CD8-positive, alpha-beta memory T cell (primary cell): ENCODE measurements at regions not wholly inside any gene's neighbourhood (a gene's known extent, or its start where the extent isn't known, plus 50 kb on each side); places are given as distances from the start of the nearest gene placed in this dataset.

ENCODE experiments used
- CTCF ChIA-PET: fragments of 350-600 bp; sonication (Branson Sonifier 250); formaldehyde crosslinking; loops from one replicate; lab custom pipeline; 2021; ENCODE audit warnings: antibody characterized with exemption; lab: Charles Lee
- POLR2A ChIA-PET: fragments of 350-600 bp; sonication (Branson Sonifier 250); formaldehyde crosslinking; loops from one replicate; lab custom pipeline; 2021; ENCODE audit warnings: antibody characterized with exemption; lab: Charles Lee
- DNase-seq, 5 donors: peaks; one replicate each; pipeline versions ENCODE4 v3.0.0 to v3.0.0-alpha.2; 2020 to 2022; ENCODE audit warnings: mixed read lengths in 1 of 5
- H3K27ac ChIP-seq: one replicate; pipeline ENCODE4 v1.7.0; 2013; ENCODE audit warnings: low read depth, mild to moderate bottlenecking, low read length, moderate library complexity
- H3K27me3 ChIP-seq: 2 replicates; pipeline ENCODE4 v1.7.0; 2013; ENCODE audit warnings: low read length, mild to moderate bottlenecking; ENCODE audit not compliant: insufficient read depth, poor library complexity, severe bottlenecking
- H3K36me3 ChIP-seq: 2 replicates; pipeline ENCODE4 v1.7.0; 2013; ENCODE audit warnings: mild to moderate bottlenecking, low read length, moderate library complexity; ENCODE audit not compliant: insufficient read depth
- H3K4me1 ChIP-seq: 2 replicates; pipeline ENCODE4 v1.7.0; 2013; ENCODE audit warnings: mild to moderate bottlenecking, low read length, moderate library complexity; ENCODE audit not compliant: insufficient read depth
- H3K4me3 ChIP-seq: 2 replicates; pipeline ENCODE4 v1.7.0; 2013; ENCODE audit warnings: mild to moderate bottlenecking, low read length
- H3K9me3 ChIP-seq: 2 replicates; pipeline ENCODE4 v1.7.0; 2013; ENCODE audit warnings: mild to moderate bottlenecking, low read length
- H3K27ac Mint-ChIP-seq, 8 donors: one replicate each; pipeline ENCODE4 v1.8.0; 2020 to 2021; ENCODE audit warnings: mixed read lengths in 8 of 8, mild to moderate bottlenecking in 6 of 8, inconsistent platforms in 3 of 8, moderate library complexity in 3 of 8
- H3K27me3 Mint-ChIP-seq, 2 donors: one replicate each; pipeline ENCODE4 v1.8.0; 2020 to 2021; ENCODE audit warnings: mixed read lengths in 2 of 2, mild to moderate bottlenecking in 1 of 2, moderate library complexity in 1 of 2
- H3K36me3 Mint-ChIP-seq, 3 donors: one replicate each; pipeline ENCODE4 v1.8.0; 2020 to 2021; ENCODE audit warnings: mixed read lengths in 3 of 3, inconsistent platforms in 1 of 3, mild to moderate bottlenecking in 1 of 3
- H3K4me1 Mint-ChIP-seq, 3 donors: one replicate each; pipeline ENCODE4 v1.8.0; 2020 to 2021; ENCODE audit warnings: mixed read lengths in 3 of 3, inconsistent platforms in 1 of 3, mild to moderate bottlenecking in 1 of 3
- H3K4me3 Mint-ChIP-seq, 7 donors: one replicate each; pipeline ENCODE4 v1.8.0; 2020 to 2021; ENCODE audit warnings: mixed read lengths in 7 of 7, mild to moderate bottlenecking in 6 of 7, moderate library complexity in 4 of 7, inconsistent platforms in 2 of 7
- H3K9me3 Mint-ChIP-seq, 5 donors: one replicate each; pipeline ENCODE4 v1.8.0; 2020 to 2022; ENCODE audit warnings: mixed read lengths in 5 of 5, mild to moderate bottlenecking in 3 of 5, moderate library complexity in 2 of 5, inconsistent platforms in 1 of 5

DNA sequence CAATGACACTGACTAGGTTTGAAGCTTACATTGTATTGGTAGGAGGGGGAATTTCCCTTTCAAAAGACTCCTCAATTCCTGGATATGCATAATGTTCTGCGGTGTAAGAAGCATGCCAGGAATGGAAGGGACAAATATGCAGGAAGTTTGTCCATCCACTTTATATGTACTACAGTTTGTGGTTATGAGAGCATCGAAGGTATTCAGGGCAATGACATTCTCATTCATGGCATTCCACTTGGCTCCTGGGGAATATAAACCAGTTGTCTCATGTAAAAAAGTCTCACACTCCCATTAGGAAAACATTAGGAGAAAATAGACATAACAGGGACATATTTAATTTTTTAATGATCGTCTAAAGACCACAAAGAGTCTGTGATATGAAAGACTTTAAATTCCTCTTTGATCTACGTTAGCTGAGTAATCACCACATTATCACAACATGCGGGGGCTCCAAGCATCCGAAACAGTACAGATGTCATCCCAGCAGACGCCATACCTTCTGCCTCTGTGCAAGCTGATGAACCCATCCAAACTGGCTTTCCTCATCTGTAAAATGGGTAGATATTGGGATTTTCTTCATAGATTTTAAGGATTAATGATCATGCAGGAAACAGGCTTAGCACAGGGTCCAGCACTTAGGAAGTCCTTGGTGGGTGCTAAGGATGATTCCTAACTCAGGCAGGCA lies 675.3 kb downstream of the INHBA start:
- Mint-ChIP-seq H3K4me1 (no peaks in the 10 kb centered on the region), H3K4me3 (no peak overlapping the region), H3K27ac (no peak overlapping the region), H3K9me3 (peaks cover 2 to 16% (median 11%) of the 10 kb centered on the region in 5 donors), H3K27me3 (no peaks in the 10 kb centered on the region), H3K36me3 (no peaks in the 10 kb centered on the region)
- Histone ChIP-seq H3K27me3 (no peaks in the 10 kb centered on the region), H3K4me1 (no peaks in the 10 kb centered on the region), H3K4me3 (no peak overlapping the region), H3K9me3 (no peaks in the 10 kb centered on the region), H3K27ac (no peak overlapping the region), H3K36me3 (no peaks in the 10 kb centered on the region)
- CTCF ChIA-PET: no interaction called here
- no peak for DNase-seq
- POLR2A ChIA-PET: no interaction called here

DNA sequence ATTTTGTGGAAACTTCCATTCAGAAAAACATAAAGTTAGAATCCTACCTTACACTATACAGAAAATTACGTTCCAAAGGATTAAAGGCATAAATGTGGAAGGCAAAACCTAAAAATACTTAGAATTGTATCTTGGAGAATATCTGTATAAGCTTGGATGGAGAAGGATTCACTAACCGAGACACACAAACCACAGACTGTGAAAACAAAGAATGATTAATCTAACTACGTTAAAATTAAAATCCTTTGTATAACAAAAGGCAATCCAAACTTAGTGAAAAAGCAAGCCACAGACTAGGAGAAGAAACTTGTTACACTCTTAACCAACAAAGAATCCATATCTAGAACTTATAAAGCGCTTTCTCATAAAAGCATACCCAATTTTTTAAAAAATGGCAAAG lies 678.8 kb downstream of the INHBA start:
- Histone ChIP-seq H3K36me3 (no peaks in the 10 kb centered on the region), H3K27me3 (no peaks in the 10 kb centered on the region), H3K4me1 (no peaks in the 10 kb centered on the region), H3K4me3 (no peak overlapping the region), H3K27ac (no peak overlapping the region), H3K9me3 (no peaks in the 10 kb centered on the region)
- Mint-ChIP-seq H3K4me1 (no peaks in the 10 kb centered on the region), H3K4me3 (no peak overlapping the region), H3K27ac (no peak overlapping the region), H3K9me3 (peaks cover 0 to 18% (median 5%) of the 10 kb centered on the region in 5 donors), H3K27me3 (no peaks in the 10 kb centered on the region), H3K36me3 (no peaks in the 10 kb centered on the region)
- CTCF ChIA-PET: no interaction called here
- DNase-seq: no peak
- POLR2A ChIA-PET: no interaction called here

DNA sequence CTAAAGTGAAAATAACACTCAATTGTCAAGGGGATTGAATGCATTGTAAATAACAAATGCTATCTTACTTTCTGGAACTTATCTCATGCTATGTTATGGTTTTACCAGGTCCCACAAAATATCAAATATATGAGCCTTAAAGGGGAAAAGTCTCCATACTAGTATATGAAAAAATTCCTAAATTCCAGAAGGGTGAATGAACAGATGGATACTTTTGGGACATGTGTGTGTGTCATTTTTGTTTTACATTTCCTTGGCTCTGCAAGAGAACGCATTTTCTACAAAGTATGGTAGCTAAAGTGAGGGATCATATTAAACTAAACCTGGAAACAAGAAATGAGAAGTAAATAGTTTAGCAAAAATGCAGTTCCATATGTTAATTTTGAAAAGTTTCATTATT lies 682.8 kb downstream of the INHBA start:
- no peak overlapping the region for H3K27ac ChIP-seq
- H3K4me3 Mint-ChIP-seq: no peak overlapping the region
- H3K27me3 Mint-ChIP-seq: no peaks in the 10 kb centered on the region
- no peak for DNase-seq
- H3K27ac Mint-ChIP-seq: no peak overlapping the region
- CTCF ChIA-PET: no interaction called here
- peaks cover 0 to 19% (median 5%) of the 10 kb centered on the region in 5 donors for H3K9me3 Mint-ChIP-seq
- no peaks in the 10 kb centered on the region for H3K4me1 ChIP-seq
- H3K4me1 Mint-ChIP-seq: no peaks in the 10 kb centered on the region
- no peaks in the 10 kb centered on the region for H3K27me3 ChIP-seq
- POLR2A ChIA-PET: no interaction called here
- no peak overlapping the region for H3K4me3 ChIP-seq
- H3K36me3 ChIP-seq: no peaks in the 10 kb centered on the region
- H3K9me3 ChIP-seq: no peaks in the 10 kb centered on the region
- H3K36me3 Mint-ChIP-seq: no peaks in the 10 kb centered on the region

DNA sequence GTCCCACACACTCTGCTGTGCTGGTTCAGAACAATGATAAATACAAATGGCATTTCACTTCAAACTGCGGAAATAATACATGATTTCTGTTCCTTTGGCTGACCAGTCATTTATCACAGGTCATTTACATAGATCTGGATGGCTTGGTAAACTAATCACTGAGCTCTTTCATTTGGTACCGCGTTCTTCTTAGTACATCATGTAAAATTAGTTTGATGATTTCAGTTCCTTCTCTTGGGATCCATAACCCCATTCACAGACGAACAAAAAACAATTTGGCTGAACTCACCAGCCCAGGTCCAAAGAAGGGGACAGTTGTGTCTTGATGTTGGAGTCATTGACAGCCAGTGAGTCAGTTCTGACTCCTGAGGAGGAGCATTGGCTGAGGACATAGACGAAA lies 689.8 kb downstream of the INHBA start:
- Histone ChIP-seq H3K36me3 (no peaks in the 10 kb centered on the region), H3K4me3 (no peak overlapping the region), H3K27me3 (no peaks in the 10 kb centered on the region), H3K9me3 (no peaks in the 10 kb centered on the region), H3K27ac (no peak overlapping the region), H3K4me1 (no peaks in the 10 kb centered on the region)
- Mint-ChIP-seq H3K27ac (no peak overlapping the region), H3K27me3 (peaks cover 0 to 1% of the 10 kb centered on the region in 2 donors), H3K4me1 (no peaks in the 10 kb centered on the region), H3K4me3 (no peak overlapping the region), H3K36me3 (no peaks in the 10 kb centered on the region), H3K9me3 (peaks cover 2 to 21% (median 11%) of the 10 kb centered on the region in 5 donors)
- POLR2A ChIA-PET: no interaction called here
- CTCF ChIA-PET: no interaction called here
- no peak for DNase-seq

DNA sequence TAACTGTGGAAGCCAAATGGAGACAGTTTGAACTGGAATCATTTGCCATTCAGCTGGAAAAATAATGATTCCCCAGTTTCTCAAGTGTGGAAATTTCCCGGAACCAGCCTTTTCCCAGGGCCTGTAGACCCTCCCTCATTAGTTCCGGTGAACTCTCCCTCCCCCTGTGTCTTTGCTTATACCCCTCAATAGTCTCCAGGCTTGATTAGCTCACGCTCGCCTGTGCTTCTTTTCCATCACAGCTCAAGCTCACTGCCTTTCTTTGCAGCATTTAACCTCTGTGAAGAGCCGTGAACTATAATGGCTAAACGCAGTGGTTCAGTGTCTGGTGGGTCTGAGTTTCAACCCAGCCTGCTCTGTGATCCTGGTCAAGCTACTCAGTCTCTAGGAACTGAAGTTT lies 690.8 kb downstream of the INHBA start:
- Mint-ChIP-seq H3K9me3 (peaks cover 2 to 22% (median 15%) of the 10 kb centered on the region in 5 donors), H3K36me3 (no peaks in the 10 kb centered on the region), H3K4me1 (no peaks in the 10 kb centered on the region), H3K27ac (no peak overlapping the region), H3K27me3 (peaks cover 0 to 1% of the 10 kb centered on the region in 2 donors), H3K4me3 (no peak overlapping the region)
- Histone ChIP-seq H3K36me3 (no peaks in the 10 kb centered on the region), H3K9me3 (no peaks in the 10 kb centered on the region), H3K4me1 (no peaks in the 10 kb centered on the region), H3K27ac (no peak overlapping the region), H3K4me3 (no peak overlapping the region), H3K27me3 (no peaks in the 10 kb centered on the region)
- ChIA-PET POLR2A (no interaction called here), CTCF (interaction anchor here (1.0 kb wide), 1 partner anchor 9 kb away, joined by 3 read pairs; no protein-coding TSS in a partner anchor)
- no peak for DNase-seq

DNA sequence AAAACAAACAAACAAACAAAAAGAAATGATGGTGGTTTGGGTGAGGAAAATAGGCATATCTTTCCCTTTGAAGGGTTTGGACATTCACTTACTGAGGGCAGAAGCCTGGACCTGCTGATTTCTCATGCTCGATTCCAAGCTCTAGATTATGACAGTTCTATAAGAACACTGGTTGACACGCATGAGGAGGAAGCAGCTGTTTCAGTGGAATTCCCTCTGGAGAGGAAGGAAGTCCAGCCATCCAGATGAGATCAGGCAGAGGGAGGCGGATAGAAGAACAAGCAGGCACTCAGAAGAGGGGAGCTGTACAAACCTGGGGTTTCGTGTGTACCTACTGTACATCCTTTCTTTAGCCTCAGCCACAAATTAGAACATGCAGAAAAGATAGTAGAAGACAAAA lies 691.9 kb downstream of the INHBA start:
- no peak overlapping the region for H3K4me3 Mint-ChIP-seq
- no peak overlapping the region for H3K4me3 ChIP-seq
- H3K36me3 Mint-ChIP-seq: no peaks in the 10 kb centered on the region
- H3K27me3 Mint-ChIP-seq: peaks cover 0 to 1% of the 10 kb centered on the region in 2 donors
- no peak for DNase-seq
- no peaks in the 10 kb centered on the region for H3K4me1 Mint-ChIP-seq
- POLR2A ChIA-PET: no interaction called here
- H3K27ac Mint-ChIP-seq: no peak overlapping the region
- H3K4me1 ChIP-seq: no peaks in the 10 kb centered on the region
- H3K9me3 Mint-ChIP-seq: peaks cover 2 to 17% (median 11%) of the 10 kb centered on the region in 5 donors
- CTCF ChIA-PET: no interaction called here
- no peaks in the 10 kb centered on the region for H3K36me3 ChIP-seq
- H3K9me3 ChIP-seq: no peaks in the 10 kb centered on the region
- no peaks in the 10 kb centered on the region for H3K27me3 ChIP-seq
- H3K27ac ChIP-seq: no peak overlapping the region

DNA sequence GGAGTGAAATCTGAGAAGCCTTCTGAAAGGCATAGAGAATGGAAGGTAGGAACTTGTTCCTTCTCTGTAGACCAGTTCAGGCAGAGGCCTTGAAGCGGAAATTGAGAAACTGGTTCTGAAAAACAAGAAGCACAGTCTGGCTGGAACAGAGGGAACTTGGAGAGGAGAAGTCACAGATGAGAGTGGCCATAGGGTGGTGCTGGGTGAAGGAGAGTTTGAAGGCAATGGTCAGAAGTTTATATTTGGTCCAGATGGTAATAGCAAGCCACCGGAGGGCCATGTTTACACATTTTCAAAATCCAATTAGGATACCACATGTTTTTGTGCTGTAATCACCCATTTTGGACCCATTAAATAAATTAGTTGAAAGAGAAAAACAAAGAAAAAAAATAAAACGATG lies 692.5 kb downstream of the INHBA start:
- Mint-ChIP-seq H3K9me3 (peaks cover 0 to 17% (median 11%) of the 10 kb centered on the region in 5 donors), H3K27me3 (peaks cover 0 to 1% of the 10 kb centered on the region in 2 donors), H3K4me3 (no peak overlapping the region), H3K4me1 (no peaks in the 10 kb centered on the region), H3K36me3 (no peaks in the 10 kb centered on the region), H3K27ac (no peak overlapping the region)
- H3K27me3 ChIP-seq: no peaks in the 10 kb centered on the region
- no peak for DNase-seq
- CTCF ChIA-PET: no interaction called here
- H3K36me3 ChIP-seq: no peaks in the 10 kb centered on the region
- H3K27ac ChIP-seq: no peak overlapping the region
- H3K9me3 ChIP-seq: no peaks in the 10 kb centered on the region
- POLR2A ChIA-PET: no interaction called here
- no peaks in the 10 kb centered on the region for H3K4me1 ChIP-seq
- no peak overlapping the region for H3K4me3 ChIP-seq

DNA sequence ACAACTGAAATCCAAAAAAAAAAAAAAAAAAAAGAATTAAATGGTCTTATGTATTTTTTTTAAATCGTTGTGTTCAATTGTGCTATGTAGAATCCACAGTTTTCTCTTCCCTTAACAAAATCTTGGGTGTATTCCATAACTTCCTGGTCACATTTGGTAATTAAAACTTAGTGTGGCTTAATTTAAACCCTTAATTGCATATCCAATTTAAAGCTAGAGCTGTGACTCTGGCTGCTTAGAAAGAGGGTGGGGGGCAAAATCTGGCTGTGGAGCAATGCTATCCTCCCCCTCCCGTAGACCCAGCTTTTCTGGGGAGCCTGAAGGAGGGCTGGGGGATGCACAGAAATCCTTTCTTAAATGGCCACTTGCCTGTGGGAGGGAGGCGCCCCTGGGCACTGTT lies 695.1 kb downstream of the INHBA start:
- Mint-ChIP-seq H3K9me3 (peaks cover 0 to 20% (median 14%) of the 10 kb centered on the region in 5 donors), H3K4me3 (no peak overlapping the region), H3K27me3 (peaks cover 0 to 1% of the 10 kb centered on the region in 2 donors), H3K4me1 (no peaks in the 10 kb centered on the region), H3K36me3 (no peaks in the 10 kb centered on the region), H3K27ac (no peak overlapping the region)
- Histone ChIP-seq H3K9me3 (no peaks in the 10 kb centered on the region), H3K4me1 (no peaks in the 10 kb centered on the region), H3K27ac (no peak overlapping the region), H3K4me3 (no peak overlapping the region), H3K36me3 (no peaks in the 10 kb centered on the region), H3K27me3 (no peaks in the 10 kb centered on the region)
- DNase-seq: no peak
- ChIA-PET POLR2A (no interaction called here), CTCF (no interaction called here)
